ENCODE measurements at regions not wholly inside any gene's neighbourhood (a gene's known extent, or its start where the extent isn't known, plus 50 kb on each side); places are given as distances from the start of the nearest gene placed in this dataset.

DNA sequence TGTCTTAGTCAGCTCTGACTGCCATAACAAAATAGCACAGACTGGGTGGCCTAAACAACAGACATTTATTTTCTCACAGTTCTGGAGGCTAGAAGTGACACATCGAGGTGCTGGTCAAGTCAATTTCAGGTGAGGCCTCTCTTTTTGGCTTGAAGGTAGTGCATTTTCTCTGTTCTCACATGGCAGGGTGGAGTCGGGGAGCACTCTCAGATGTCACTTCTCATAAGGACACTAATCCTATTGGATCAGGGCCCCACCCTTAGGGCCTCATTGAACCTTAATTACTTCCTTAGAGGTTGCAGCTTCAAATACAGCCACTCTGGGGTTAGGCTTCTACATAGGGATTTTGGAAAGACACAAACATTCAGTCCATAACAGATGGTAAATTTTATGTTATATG lies 161.6 kb downstream of the PFKFB3 start:
- Mint-ChIP-seq H3K27me3 (ENCODE audit: insufficient read depth, unreplicated experiment) (no peaks in the 10 kb centered on the region), H3K27ac (ENCODE audit: low read depth, unreplicated experiment) (no peak overlapping the region), H3K36me3 (ENCODE audit: insufficient read depth, unreplicated experiment) (no peaks in the 10 kb centered on the region), H3K4me3 (ENCODE audit: unreplicated experiment) (no peak overlapping the region), H3K9me3 (ENCODE audit: unreplicated experiment) (no peaks in the 10 kb centered on the region), H3K4me1 (ENCODE audit: insufficient read depth, unreplicated experiment) (peaks cover 5% of the 10 kb centered on the region)
- TF ChIP-seq, protein P1, sequence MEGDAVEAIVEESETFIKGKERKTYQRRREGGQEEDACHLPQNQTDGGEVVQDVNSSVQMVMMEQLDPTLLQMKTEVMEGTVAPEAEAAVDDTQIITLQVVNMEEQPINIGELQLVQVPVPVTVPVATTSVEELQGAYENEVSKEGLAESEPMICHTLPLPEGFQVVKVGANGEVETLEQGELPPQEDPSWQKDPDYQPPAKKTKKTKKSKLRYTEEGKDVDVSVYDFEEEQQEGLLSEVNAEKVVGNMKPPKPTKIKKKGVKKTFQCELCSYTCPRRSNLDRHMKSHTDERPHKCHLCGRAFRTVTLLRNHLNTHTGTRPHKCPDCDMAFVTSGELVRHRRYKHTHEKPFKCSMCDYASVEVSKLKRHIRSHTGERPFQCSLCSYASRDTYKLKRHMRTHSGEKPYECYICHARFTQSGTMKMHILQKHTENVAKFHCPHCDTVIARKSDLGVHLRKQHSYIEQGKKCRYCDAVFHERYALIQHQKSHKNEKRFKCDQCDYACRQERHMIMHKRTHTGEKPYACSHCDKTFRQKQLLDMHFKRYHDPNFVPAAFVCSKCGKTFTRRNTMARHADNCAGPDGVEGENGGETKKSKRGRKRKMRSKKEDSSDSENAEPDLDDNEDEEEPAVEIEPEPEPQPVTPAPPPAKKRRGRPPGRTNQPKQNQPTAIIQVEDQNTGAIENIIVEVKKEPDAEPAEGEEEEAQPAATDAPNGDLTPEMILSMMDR (IDR thresholded peaks at IDR 0.05; ENCODE audit: unreplicated experiment), result no peak
- no peak for DNase-seq (ENCODE audit: unreplicated experiment)
- ChIA-PET CTCF (interaction anchor here (0.6 to 0.7 kb wide), 2 partner anchors 16 to 38 kb away, joined by 3 read pairs; no protein-coding TSS in a partner anchor), POLR2A (interaction anchor here (1.0 to 2.1 kb wide), 2 partner anchors 15 to 65 kb away, joined by 3 to 5 read pairs; no protein-coding TSS in a partner anchor)
- no TSS peak for BruUV-seq (replicated peaks)
- intact Hi-C loops (cut with micrococcal nuclease), result no loop called here

DNA sequence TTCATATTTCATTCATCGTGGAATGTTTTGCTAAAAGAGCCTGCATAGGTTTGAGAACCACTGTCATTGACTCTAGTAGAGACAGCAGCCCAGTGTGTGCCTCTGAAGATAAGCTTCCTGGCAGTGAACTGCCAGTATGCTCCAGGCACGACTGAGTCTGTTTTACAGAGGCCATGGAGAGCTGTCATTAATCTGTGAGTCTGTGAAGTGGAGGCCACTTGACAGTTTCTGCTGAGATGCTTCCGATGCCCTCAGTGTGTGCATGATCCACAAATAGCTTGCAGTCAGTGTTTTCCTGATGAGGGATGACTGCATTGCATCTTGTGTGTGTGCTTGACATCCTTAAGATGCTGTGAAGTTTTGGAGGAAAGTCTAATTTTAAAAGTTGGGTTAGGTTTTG lies 162.2 kb downstream of the PFKFB3 start:
- Mint-ChIP-seq H3K4me3 (ENCODE audit: unreplicated experiment) (no peak overlapping the region), H3K4me1 (ENCODE audit: insufficient read depth, unreplicated experiment) (peaks cover 5% of the 10 kb centered on the region), H3K9me3 (ENCODE audit: unreplicated experiment) (no peaks in the 10 kb centered on the region), H3K27me3 (ENCODE audit: insufficient read depth, unreplicated experiment) (no peaks in the 10 kb centered on the region), H3K27ac (ENCODE audit: low read depth, unreplicated experiment) (no peak overlapping the region), H3K36me3 (ENCODE audit: insufficient read depth, unreplicated experiment) (no peaks in the 10 kb centered on the region)
- intact Hi-C loops (cut with micrococcal nuclease), result no loop called here
- TF ChIP-seq, protein P1 (IDR thresholded peaks at IDR 0.05; ENCODE audit: unreplicated experiment), result no peak
- ChIA-PET CTCF (interaction anchor here (0.5 kb wide), 1 partner anchor 41 kb away, joined by 3 read pairs; no protein-coding TSS in a partner anchor), POLR2A (no interaction called here)
- no peak for DNase-seq (ENCODE audit: unreplicated experiment)
- BruUV-seq (replicated peaks), result no TSS peak

DNA sequence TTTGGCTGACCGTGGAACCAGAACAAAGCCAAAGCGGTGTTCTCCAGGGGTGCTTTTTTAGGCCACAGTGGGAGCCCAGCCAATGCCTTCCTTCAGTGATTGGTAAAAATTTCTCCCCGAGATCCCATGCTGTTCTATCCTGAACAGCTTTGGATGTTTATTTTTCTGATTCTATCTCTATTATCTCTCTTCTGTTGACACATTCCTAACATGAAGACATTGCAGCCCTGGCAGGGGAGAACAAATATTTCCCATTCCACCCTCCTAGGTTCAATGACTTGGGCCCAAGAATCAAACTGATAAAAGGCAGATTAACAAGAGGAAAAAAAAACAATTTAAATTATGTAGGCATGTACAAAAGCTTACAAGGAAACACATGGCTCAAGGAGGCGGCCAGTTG lies 162.7 kb downstream of the PFKFB3 start:
- H3K9me3 Mint-ChIP-seq (ENCODE audit: unreplicated experiment), result no peaks in the 10 kb centered on the region
- no peaks in the 10 kb centered on the region for H3K27me3 Mint-ChIP-seq (ENCODE audit: insufficient read depth, unreplicated experiment)
- H3K36me3 Mint-ChIP-seq (ENCODE audit: insufficient read depth, unreplicated experiment), result no peaks in the 10 kb centered on the region
- TF ChIP-seq, protein P1 (IDR thresholded peaks at IDR 0.05; ENCODE audit: unreplicated experiment), result no peak
- no peak overlapping the region for H3K4me3 Mint-ChIP-seq (ENCODE audit: unreplicated experiment)
- ChIA-PET CTCF (interaction anchor here (0.5 kb wide), 1 partner anchor 41 kb away, joined by 3 read pairs; no protein-coding TSS in a partner anchor), POLR2A (no interaction called here)
- intact Hi-C loops (cut with micrococcal nuclease), result no loop called here
- H3K4me1 Mint-ChIP-seq (ENCODE audit: insufficient read depth, unreplicated experiment), result peaks cover 5% of the 10 kb centered on the region
- no TSS peak for BruUV-seq (replicated peaks)
- no peak overlapping the region for H3K27ac Mint-ChIP-seq (ENCODE audit: low read depth, unreplicated experiment)
- no peak for DNase-seq (ENCODE audit: unreplicated experiment)
